Tibial nerve (tissue), 3 donors: ENCODE measurements at regions not wholly inside any gene's neighbourhood (a gene's known extent, or its start where the extent isn't known, plus 50 kb on each side); places are given as distances from the start of the nearest gene placed in this dataset.

ENCODE experiments used
- CTCF ChIP-seq, 5 experiments: fragments of 200-600 bp in 3 of 5; fragments of 450-650 bp in 2 of 5; sonication (generic) in 3 of 5; IDR thresholded peaks; one replicate each; pipeline ENCODE4 v1.5.1; 2016 to 2019; ENCODE audit warnings: antibody characterized with exemption in 5 of 5, mild to moderate bottlenecking in 3 of 5, moderate library complexity in 2 of 5
- POLR2A ChIP-seq, 2 donors: fragments of 450-650 bp; IDR thresholded peaks; one replicate each; pipeline ENCODE4 v1.6.1; 2017; ENCODE audit warnings: antibody characterized with exemption in 2 of 2, mild to moderate bottlenecking in 2 of 2, moderate library complexity in 2 of 2

GRCh38 chr1:14222086-14222485 is 376.4 kb upstream of the KAZN start:
- TF ChIP-seq CTCF (IDR thresholded peaks at IDR 0.05) (no peak), POLR2A (IDR thresholded peaks at IDR 0.05) (no peak)
